HEK293 (cell line): ENCODE measurements at regions not wholly inside any gene's neighbourhood (a gene's known extent, or its start where the extent isn't known, plus 50 kb on each side); places are given as distances from the start of the nearest gene placed in this dataset.

Experiments used
- CTCF ChIA-PET: fragments of 350-600 bp; formaldehyde crosslinking; extraction: SDS; loops from one replicate; lab custom pipeline; 2021; ENCODE audit warnings: antibody characterized with exemption; lab: Yijun Ruan, JAX
- POLR2A ChIA-PET: fragments of 300-600 bp; formaldehyde crosslinking; extraction: SDS; loops from one replicate; lab custom pipeline; 2020; ENCODE audit warnings: antibody characterized with exemption, inconsistent platforms; lab: Yijun Ruan, JAX
- H3K27ac ChIP-seq: fragments of 200-500 bp; sonication (Bioruptor generic); 2 replicates; pipeline ENCODE4 v1.5.1; 2014; ENCODE audit warnings: low read depth, low read length, control low read depth, inconsistent platforms; ENCODE audit errors: extremely low read depth
- H3K36me3 ChIP-seq, 2 experiments: fragments of 200-500 bp in 1 of 2; sonication (Bioruptor generic) in 1 of 2; 1 replicate in 1 of 2; 2 replicates in 1 of 2; pipeline ENCODE4 v1.5.1; 2014 to 2017; ENCODE audit warnings: inconsistent platforms in 2 of 2, low read length in 2 of 2; ENCODE audit not compliant: control insufficient read depth in 2 of 2, insufficient read depth in 1 of 2
- H3K4me1 ChIP-seq: fragments of 200-500 bp; sonication (Bioruptor generic); 2 replicates; pipeline ENCODE4 v1.5.1; 2014; ENCODE audit warnings: mild to moderate bottlenecking, low read length, inconsistent platforms; ENCODE audit not compliant: control insufficient read depth, insufficient read depth
- H3K4me3 ChIP-seq: 2 replicates; pipeline ENCODE4 v1.5.1; 2011; ENCODE audit warnings: low read depth, mild to moderate bottlenecking, control low read depth, low read length, moderate library complexity
- H3K9me3 ChIP-seq: fragments of 200-500 bp; sonication (Bioruptor generic); 2 replicates; pipeline ENCODE4 v1.5.1; 2014; ENCODE audit warnings: low read depth, low read length, inconsistent platforms; ENCODE audit not compliant: control insufficient read depth, insufficient read depth
- KLF10 ChIP-seq: fragments of 450-650 bp; IDR thresholded peaks from 2 replicates; pipeline ENCODE4 v1.5.1; 2018; ENCODE audit warnings: missing biosample characterization, mild to moderate bottlenecking, missing genetic modification characterization
- RBAK ChIP-seq: fragments of 450-650 bp; formaldehyde crosslinking; IDR thresholded peaks from 2 replicates; pipeline ENCODE4 v1.5.1; 2016; ENCODE audit warnings: missing biosample characterization, missing genetic modification characterization
- SETDB1 ChIP-seq: IDR thresholded peaks from one replicate; pipeline ENCODE4 v1.6.1; 2017; ENCODE audit warnings: mild to moderate bottlenecking, low read length, moderate library complexity, mixed read lengths; ENCODE audit not compliant: insufficient read length
- TCF7L2 ChIP-seq: IDR thresholded peaks from 2 replicates; pipeline ENCODE4 v1.6.1; 2011; ENCODE audit warnings: low read depth, mild to moderate bottlenecking, inconsistent platforms, low read length, moderate library complexity, borderline replicate concordance
- TRIM28 ChIP-seq: IDR thresholded peaks from 2 replicates; pipeline ENCODE4 v1.6.1; 2011; ENCODE audit warnings: low read length, control low read depth, borderline replicate concordance
- ZNF2 ChIP-seq: fragments of 450-650 bp; formaldehyde crosslinking; IDR thresholded peaks from 2 replicates; pipeline ENCODE4 v1.5.1; 2016; ENCODE audit warnings: missing biosample characterization, missing genetic modification characterization
- ZNF211 ChIP-seq: fragments of 450-650 bp; formaldehyde crosslinking; IDR thresholded peaks from 2 replicates; pipeline ENCODE4 v1.5.1; 2016; ENCODE audit warnings: low read depth, missing biosample characterization, missing genetic modification characterization
- ZNF366 ChIP-seq: fragments of 450-650 bp; formaldehyde crosslinking; conservative IDR thresholded peaks from 2 replicates; pipeline ENCODE4 v1.5.1; 2016; ENCODE audit warnings: missing biosample characterization, missing genetic modification characterization
- ZNF530 ChIP-seq: fragments of 450-650 bp; formaldehyde crosslinking; IDR thresholded peaks from 2 replicates; pipeline ENCODE4 v1.5.1; 2016; ENCODE audit warnings: low read depth, missing biosample characterization, missing genetic modification characterization
- ZNF658 ChIP-seq: fragments of 450-650 bp; formaldehyde crosslinking; IDR thresholded peaks from 2 replicates; pipeline ENCODE4; 2016; ENCODE audit warnings: missing biosample characterization, missing genetic modification characterization
- ZNF792 ChIP-seq: fragments of 450-650 bp; formaldehyde crosslinking; IDR thresholded peaks from 2 replicates; pipeline ENCODE4 v1.5.1; 2016; ENCODE audit warnings: missing biosample characterization, missing genetic modification characterization
- ZSCAN16 ChIP-seq: fragments of 450-650 bp; formaldehyde crosslinking; IDR thresholded peaks from 2 replicates; pipeline ENCODE4 v1.5.1; 2016; ENCODE audit warnings: missing biosample characterization, missing genetic modification characterization
- TF ChIP-seq, protein P1 (sequence below): fragments of 450-650 bp; formaldehyde crosslinking; IDR thresholded peaks from 2 replicates; pipeline ENCODE4 v1.5.1; 2016; ENCODE audit warnings: missing biosample characterization, missing genetic modification characterization
- TF ChIP-seq, protein P2 (sequence below): fragments of 450-650 bp; IDR thresholded peaks from 2 replicates; pipeline ENCODE4 v1.5.1; 2018; ENCODE audit warnings: missing biosample characterization, missing genetic modification characterization
- TF ChIP-seq, protein P3 (sequence below): fragments of 450-650 bp; formaldehyde crosslinking; IDR thresholded peaks from 2 replicates; pipeline ENCODE4 v1.5.1; 2016; ENCODE audit warnings: missing biosample characterization, missing genetic modification characterization

DNA sequence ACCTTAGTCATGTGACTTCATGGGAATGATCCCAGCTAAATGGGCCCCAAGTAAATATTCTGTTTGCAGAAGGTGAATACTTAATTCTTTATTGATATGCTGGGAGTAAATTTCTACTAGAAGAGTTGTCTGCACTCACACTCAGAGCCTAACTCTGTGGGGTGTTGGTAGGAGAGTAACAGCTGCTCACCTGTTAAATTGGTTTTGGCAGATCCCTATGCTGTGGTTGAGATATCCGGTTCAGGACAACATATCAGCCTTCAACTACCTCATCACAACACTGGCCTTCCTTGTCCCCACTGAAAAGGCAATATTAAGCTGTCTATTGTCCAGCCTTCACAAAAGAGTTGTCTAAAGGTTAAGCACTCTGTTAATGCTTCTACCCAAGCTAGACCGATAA is 738.3 kb downstream of the INHBA start (continued):
- TF ChIP-seq KLF10 = no peak

DNA sequence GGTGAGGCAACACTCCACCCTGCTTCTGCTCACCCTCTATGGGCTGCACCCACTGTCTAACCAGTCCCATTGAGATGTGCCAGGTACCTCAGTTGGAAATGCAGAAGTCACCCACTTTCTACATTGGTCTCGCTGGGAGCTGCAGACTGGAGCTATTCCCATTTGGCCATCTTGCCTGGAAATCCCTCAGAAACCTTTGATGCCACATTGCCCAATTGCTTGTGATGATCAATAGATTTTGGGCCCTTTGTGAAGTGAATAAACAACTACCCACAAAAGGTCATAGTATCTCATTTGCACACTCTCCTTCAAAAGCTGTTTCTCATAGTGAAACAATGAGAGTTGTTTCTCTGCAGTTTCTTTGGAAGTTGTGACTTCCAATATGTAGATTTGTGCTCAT is 742.9 kb downstream of the INHBA start:
- no peak overlapping the region for H3K27ac ChIP-seq
- H3K4me1 ChIP-seq = no peaks in the 10 kb centered on the region
- no peaks in the 10 kb centered on the region for H3K36me3 ChIP-seq
- H3K4me3 ChIP-seq = no peak overlapping the region
- POLR2A ChIA-PET = no interaction called here
- TF ChIP-seq, protein P1, sequence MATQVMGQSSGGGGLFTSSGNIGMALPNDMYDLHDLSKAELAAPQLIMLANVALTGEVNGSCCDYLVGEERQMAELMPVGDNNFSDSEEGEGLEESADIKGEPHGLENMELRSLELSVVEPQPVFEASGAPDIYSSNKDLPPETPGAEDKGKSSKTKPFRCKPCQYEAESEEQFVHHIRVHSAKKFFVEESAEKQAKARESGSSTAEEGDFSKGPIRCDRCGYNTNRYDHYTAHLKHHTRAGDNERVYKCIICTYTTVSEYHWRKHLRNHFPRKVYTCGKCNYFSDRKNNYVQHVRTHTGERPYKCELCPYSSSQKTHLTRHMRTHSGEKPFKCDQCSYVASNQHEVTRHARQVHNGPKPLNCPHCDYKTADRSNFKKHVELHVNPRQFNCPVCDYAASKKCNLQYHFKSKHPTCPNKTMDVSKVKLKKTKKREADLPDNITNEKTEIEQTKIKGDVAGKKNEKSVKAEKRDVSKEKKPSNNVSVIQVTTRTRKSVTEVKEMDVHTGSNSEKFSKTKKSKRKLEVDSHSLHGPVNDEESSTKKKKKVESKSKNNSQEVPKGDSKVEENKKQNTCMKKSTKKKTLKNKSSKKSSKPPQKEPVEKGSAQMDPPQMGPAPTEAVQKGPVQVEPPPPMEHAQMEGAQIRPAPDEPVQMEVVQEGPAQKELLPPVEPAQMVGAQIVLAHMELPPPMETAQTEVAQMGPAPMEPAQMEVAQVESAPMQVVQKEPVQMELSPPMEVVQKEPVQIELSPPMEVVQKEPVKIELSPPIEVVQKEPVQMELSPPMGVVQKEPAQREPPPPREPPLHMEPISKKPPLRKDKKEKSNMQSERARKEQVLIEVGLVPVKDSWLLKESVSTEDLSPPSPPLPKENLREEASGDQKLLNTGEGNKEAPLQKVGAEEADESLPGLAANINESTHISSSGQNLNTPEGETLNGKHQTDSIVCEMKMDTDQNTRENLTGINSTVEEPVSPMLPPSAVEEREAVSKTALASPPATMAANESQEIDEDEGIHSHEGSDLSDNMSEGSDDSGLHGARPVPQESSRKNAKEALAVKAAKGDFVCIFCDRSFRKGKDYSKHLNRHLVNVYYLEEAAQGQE (tag by site-specific recombination) = no peak
- CTCF ChIA-PET = no interaction called here
- no peaks in the 10 kb centered on the region for H3K9me3 ChIP-seq

DNA sequence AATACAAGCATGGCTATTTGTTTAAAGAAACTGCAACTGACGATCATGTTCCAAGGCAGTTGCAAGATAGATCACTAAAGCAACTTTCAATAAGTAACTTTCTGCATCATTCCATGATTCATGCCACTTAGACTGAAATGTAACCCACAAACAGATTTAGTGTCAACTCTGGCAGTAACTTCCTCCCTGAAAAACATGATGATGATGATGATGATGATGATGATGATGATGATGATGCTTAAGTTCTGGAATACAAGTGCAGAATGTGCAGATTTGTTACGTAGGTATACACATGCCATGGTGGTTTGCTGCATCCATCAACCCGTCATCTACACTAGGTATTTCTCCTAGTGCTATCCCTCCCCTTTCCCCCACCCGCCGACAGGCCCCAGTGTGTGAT is 754.7 kb downstream of the INHBA start:
- POLR2A ChIA-PET = no interaction called here
- CTCF ChIA-PET = no interaction called here
- Histone ChIP-seq H3K27ac (no peak overlapping the region), H3K36me3 (no peaks in the 10 kb centered on the region), H3K4me1 (no peaks in the 10 kb centered on the region), H3K9me3 (peaks cover 4% of the 10 kb centered on the region), H3K4me3 (no peak overlapping the region)
- TF ChIP-seq, protein P2, sequence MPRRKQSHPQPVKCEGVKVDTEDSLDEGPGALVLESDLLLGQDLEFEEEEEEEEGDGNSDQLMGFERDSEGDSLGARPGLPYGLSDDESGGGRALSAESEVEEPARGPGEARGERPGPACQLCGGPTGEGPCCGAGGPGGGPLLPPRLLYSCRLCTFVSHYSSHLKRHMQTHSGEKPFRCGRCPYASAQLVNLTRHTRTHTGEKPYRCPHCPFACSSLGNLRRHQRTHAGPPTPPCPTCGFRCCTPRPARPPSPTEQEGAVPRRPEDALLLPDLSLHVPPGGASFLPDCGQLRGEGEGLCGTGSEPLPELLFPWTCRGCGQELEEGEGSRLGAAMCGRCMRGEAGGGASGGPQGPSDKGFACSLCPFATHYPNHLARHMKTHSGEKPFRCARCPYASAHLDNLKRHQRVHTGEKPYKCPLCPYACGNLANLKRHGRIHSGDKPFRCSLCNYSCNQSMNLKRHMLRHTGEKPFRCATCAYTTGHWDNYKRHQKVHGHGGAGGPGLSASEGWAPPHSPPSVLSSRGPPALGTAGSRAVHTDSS = peak; percentile 64
- TF ChIP-seq TCF7L2 (no peak), ZNF366 (tag by site-specific recombination) (no peak)

DNA sequence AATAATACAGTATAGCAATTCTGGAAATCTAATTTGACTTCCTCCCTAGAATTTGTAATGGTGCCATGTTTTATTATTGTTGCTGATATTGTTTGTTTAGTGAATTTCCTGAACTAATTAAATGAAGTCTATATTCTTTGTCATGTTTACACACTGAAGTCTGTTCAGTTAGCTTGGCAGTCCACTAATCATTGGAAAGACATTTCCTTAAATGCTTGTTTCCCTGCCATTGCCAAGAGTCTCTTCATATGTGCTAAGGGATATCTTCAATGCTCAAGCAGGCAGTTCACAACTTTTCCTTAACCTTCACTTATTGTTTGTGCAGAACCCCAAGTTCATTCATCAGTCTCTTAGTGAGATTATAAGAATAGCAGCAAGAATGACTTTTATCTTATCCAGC is 755.3 kb downstream of the INHBA start:
- ChIA-PET POLR2A (no interaction called here), CTCF (no interaction called here)
- TF ChIP-seq ZNF2 (no peak), ZSCAN16 (tag by site-specific recombination) (no peak), ZNF658 (tag by site-specific recombination) (no peak), ZNF211 (tag by site-specific recombination) (no peak), ZNF530 (tag by site-specific recombination) (no peak)
- TF ChIP-seq, protein P2 = no peak
- peaks cover 4% of the 10 kb centered on the region for H3K9me3 ChIP-seq
- H3K36me3 ChIP-seq = no peaks in the 10 kb centered on the region
- H3K4me1 ChIP-seq = no peaks in the 10 kb centered on the region
- no peak overlapping the region for H3K4me3 ChIP-seq
- no peak overlapping the region for H3K27ac ChIP-seq

DNA sequence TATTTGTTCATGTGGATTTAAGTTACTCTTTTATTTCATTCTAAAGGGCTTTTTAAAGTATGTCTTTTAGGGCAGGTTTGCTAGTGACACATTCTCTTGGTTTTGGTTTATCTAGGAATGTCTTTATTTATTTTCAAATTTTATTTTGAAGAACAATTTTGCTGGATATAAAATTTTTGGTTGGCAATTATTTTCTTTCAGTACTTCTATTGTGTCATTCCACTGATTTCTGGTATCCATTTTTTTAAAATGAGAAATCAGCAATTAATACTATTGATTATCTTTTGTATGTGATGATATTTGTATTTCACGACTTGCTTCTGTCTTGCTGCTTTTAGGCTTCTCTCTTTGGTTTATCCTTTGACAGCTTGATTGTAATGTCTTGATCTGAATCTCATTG is 756.3 kb downstream of the INHBA start:
- POLR2A ChIA-PET = no interaction called here
- TF ChIP-seq SETDB1 = peak; percentile 92
- TF ChIP-seq RBAK (tag by site-specific recombination) = no peak
- TF ChIP-seq TRIM28 = peak; percentile 29; the same call in 1 of the 2 replicates
- TF ChIP-seq, protein P3, sequence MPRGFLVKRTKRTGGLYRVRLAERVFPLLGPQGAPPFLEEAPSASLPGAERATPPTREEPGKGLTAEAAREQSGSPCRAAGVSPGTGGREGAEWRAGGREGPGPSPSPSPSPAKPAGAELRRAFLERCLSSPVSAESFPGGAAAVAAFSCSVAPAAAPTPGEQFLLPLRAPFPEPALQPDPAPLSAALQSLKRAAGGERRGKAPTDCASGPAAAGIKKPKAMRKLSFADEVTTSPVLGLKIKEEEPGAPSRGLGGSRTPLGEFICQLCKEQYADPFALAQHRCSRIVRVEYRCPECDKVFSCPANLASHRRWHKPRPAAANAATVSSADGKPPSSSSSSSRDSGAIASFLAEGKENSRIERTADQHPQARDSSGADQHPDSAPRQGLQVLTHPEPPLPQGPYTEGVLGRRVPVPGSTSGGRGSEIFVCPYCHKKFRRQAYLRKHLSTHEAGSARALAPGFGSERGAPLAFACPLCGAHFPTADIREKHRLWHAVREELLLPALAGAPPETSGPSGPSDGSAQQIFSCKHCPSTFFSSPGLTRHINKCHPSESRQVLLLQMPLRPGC (tag by site-specific recombination) = no peak
- no peak for TF ChIP-seq ZNF792 (tag by site-specific recombination)
- peaks cover 4% of the 10 kb centered on the region for H3K9me3 ChIP-seq
- CTCF ChIA-PET = no interaction called here
- H3K4me3 ChIP-seq = no peak overlapping the region
- no peak overlapping the region for H3K27ac ChIP-seq
- no peaks in the 10 kb centered on the region for H3K36me3 ChIP-seq
- no peaks in the 10 kb centered on the region for H3K4me1 ChIP-seq
